ENCODE measurements at regions not wholly inside any gene's neighbourhood (a gene's known extent, or its start where the extent isn't known, plus 50 kb on each side); places are given as distances from the start of the nearest gene placed in this dataset.

DNA sequence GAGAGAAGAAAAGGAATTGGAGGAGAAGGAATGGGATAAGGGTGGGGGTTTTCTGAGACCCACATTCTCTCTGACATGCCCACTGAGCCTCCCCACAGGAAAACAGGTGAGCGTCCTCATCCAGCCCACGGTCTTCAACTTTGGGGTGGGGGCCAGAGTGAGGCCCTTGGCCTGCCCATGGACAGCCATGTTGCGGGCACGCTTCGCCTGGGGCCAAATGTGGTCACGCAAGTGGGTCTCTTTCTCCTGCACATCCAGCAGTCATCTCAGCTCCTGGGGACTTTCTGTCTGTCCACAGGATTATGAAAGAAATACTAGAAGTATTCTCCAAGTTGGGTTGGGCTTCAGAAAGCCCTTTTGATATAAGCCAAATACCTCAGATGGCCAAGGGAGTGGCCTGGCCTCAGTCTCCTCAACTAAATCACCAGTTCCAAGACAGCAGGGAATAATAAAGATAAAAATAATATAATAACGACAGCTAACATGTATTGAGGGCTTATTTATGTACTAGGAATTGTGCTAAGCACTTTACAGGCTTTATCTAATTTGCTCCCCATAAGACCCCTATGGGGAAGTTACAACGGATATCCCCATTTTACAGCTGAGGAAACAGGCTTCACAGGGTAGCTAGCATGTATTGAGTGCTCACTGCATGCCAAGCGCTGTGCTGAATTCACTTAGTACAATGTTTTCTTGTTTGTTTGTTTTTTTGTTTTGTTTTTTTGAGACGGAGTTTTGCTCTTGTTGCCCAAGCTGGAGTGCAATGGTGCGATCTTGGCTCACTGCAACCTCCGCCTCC is 57.2 kb upstream of the LBX1 start:
- Histone ChIP-seq H3K27me3 (ENCODE audit: control insufficient read depth in 2 of 2, insufficient read depth in 2 of 2, low read length in 2 of 2) (peaks cover 80 to 83% of the 10 kb centered on the region in 2 experiments), H3K4me3 (replicated peaks in 1 of 3; ENCODE audit: insufficient read depth in 1 of 3, low read depth in 1 of 3, low read length in 3 of 3) (no peak overlapping the region), H3K9ac (replicated peaks; ENCODE audit: extremely low read depth, insufficient read depth, low read length) (no peak overlapping the region), H3K36me3 (ENCODE audit: control insufficient read depth in 2 of 2, extremely low read depth in 1 of 2, insufficient read depth in 2 of 2, low read length in 2 of 2) (no peaks in the 10 kb centered on the region), H2AFZ (ENCODE audit: low read depth, low read length) (no peak overlapping the region), H4K20me1 (replicated peaks; ENCODE audit: control insufficient read depth, extremely low read depth, insufficient read depth, low read length) (no peaks in the 10 kb centered on the region), H3K79me2 (ENCODE audit: control insufficient read depth, insufficient read depth, low read length) (no peaks in the 10 kb centered on the region), H3K9me1 (replicated peaks; ENCODE audit: control insufficient read depth, extremely low read depth, insufficient read depth, low read length) (no peaks in the 10 kb centered on the region), H3K4me1 (ENCODE audit: control insufficient read depth, extremely low read depth, insufficient read depth, low read length) (peaks cover 1% of the 10 kb centered on the region), H3K4me2 (ENCODE audit: insufficient read depth, low read length) (no peak overlapping the region), H3K27ac (ENCODE audit: insufficient read depth, low read depth, low read length) (no peak overlapping the region), H3K9me3 (replicated peaks; ENCODE audit: control insufficient read depth, insufficient read depth, low read length) (no peaks in the 10 kb centered on the region)
- no TSS peak for BruUV-seq (replicated peaks)
- intact Hi-C loops (cut with micrococcal nuclease) (no loop called here), dilution Hi-C loops (cut with MboI; ENCODE audit: extremely low pct_ligation_motif_present, low sequenced_read_pairs) (no loop called here)
- no peak for FAIRE-seq
- no peak for DNase-seq (ENCODE audit: low read depth, low spot score)
- TF ChIP-seq POLR2AphosphoS5 (IDR thresholded peaks at IDR 0.05; ENCODE audit: insufficient read depth, low read depth, low read length) (no peak), POLR2A (IDR thresholded peaks at IDR 0.05; ENCODE audit: low read depth, low read length) (no peak), GATA2 (IDR thresholded peaks at IDR 0.05; ENCODE audit: insufficient read depth, insufficient read length, low read depth, low read length) (no peak), JUN (IDR thresholded peaks at IDR 0.05; ENCODE audit: borderline replicate concordance, insufficient read depth, insufficient read length, low read depth) (no peak), MYC (IDR thresholded peaks at IDR 0.05; ENCODE audit: low read depth, low read length) (no peak), EZH2 (IDR thresholded peaks at IDR 0.05; ENCODE audit: borderline replicate concordance, low read depth, low read length, severe bottlenecking) (no peak), FOS (IDR thresholded peaks at IDR 0.05; ENCODE audit: borderline replicate concordance, insufficient read depth, low read length) (no peak)
- TF ChIP-seq, protein P1, sequence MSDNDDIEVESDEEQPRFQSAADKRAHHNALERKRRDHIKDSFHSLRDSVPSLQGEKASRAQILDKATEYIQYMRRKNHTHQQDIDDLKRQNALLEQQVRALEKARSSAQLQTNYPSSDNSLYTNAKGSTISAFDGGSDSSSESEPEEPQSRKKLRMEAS (IDR thresholded peaks at IDR 0.05; ENCODE audit: insufficient read depth, insufficient read length): no peak
- TF ChIP-seq, protein P2, sequence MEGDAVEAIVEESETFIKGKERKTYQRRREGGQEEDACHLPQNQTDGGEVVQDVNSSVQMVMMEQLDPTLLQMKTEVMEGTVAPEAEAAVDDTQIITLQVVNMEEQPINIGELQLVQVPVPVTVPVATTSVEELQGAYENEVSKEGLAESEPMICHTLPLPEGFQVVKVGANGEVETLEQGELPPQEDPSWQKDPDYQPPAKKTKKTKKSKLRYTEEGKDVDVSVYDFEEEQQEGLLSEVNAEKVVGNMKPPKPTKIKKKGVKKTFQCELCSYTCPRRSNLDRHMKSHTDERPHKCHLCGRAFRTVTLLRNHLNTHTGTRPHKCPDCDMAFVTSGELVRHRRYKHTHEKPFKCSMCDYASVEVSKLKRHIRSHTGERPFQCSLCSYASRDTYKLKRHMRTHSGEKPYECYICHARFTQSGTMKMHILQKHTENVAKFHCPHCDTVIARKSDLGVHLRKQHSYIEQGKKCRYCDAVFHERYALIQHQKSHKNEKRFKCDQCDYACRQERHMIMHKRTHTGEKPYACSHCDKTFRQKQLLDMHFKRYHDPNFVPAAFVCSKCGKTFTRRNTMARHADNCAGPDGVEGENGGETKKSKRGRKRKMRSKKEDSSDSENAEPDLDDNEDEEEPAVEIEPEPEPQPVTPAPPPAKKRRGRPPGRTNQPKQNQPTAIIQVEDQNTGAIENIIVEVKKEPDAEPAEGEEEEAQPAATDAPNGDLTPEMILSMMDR (IDR thresholded peaks at IDR 0.05; ENCODE audit: extremely low read depth in 1 of 2, insufficient read depth in 1 of 2, low read depth in 1 of 2, low read length in 2 of 2): no peak
- ChIA-PET CTCF (interaction anchor here (1.1 to 4.6 kb wide), 6 partner anchors 14 to 284 kb away, joined by 3 to 46 read pairs (median 18); no protein-coding TSS in a partner anchor), POLR2A (no interaction called here)

Data from endothelial cell of umbilical vein (primary cell).